ENCODE measurements at regions not wholly inside any gene's neighbourhood (a gene's known extent, or its start where the extent isn't known, plus 50 kb on each side); places are given as distances from the start of the nearest gene placed in this dataset.

DNA sequence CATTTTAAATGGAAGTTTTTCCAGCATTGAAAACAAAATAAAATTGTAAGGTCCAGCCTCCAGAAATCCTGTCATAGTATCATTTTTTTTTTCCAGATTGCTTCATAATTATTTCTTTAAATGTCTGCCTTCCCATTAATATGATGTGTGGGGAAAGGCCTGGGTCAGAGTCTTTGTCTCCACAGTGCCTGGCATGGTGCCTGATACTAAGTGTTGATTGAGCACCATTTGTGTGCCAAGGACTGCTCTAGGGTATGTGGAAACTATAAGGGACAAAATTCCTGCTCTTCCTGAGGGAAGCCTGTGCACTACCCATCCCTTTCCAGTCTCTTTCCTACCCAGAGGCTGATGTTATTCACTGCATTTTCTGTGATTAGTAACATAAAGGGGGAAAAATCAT is 53.1 kb upstream of the BEND4 start:
- Mint-ChIP-seq H3K36me3 (ENCODE audit: low read depth, unreplicated experiment) (no peaks in the 10 kb centered on the region), H3K27ac (ENCODE audit: unreplicated experiment) (no peak overlapping the region), H3K27me3 (ENCODE audit: unreplicated experiment) (peaks cover 2% of the 10 kb centered on the region), H3K4me1 (ENCODE audit: unreplicated experiment) (no peaks in the 10 kb centered on the region), H3K4me3 (ENCODE audit: unreplicated experiment) (no peak overlapping the region), H3K9me3 (ENCODE audit: unreplicated experiment) (no peaks in the 10 kb centered on the region)
- TF ChIP-seq, protein P1, sequence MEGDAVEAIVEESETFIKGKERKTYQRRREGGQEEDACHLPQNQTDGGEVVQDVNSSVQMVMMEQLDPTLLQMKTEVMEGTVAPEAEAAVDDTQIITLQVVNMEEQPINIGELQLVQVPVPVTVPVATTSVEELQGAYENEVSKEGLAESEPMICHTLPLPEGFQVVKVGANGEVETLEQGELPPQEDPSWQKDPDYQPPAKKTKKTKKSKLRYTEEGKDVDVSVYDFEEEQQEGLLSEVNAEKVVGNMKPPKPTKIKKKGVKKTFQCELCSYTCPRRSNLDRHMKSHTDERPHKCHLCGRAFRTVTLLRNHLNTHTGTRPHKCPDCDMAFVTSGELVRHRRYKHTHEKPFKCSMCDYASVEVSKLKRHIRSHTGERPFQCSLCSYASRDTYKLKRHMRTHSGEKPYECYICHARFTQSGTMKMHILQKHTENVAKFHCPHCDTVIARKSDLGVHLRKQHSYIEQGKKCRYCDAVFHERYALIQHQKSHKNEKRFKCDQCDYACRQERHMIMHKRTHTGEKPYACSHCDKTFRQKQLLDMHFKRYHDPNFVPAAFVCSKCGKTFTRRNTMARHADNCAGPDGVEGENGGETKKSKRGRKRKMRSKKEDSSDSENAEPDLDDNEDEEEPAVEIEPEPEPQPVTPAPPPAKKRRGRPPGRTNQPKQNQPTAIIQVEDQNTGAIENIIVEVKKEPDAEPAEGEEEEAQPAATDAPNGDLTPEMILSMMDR (IDR thresholded peaks at IDR 0.05; ENCODE audit: unreplicated experiment), result no peak
- DNase-seq (ENCODE audit: low spot score), result no peak

DNA sequence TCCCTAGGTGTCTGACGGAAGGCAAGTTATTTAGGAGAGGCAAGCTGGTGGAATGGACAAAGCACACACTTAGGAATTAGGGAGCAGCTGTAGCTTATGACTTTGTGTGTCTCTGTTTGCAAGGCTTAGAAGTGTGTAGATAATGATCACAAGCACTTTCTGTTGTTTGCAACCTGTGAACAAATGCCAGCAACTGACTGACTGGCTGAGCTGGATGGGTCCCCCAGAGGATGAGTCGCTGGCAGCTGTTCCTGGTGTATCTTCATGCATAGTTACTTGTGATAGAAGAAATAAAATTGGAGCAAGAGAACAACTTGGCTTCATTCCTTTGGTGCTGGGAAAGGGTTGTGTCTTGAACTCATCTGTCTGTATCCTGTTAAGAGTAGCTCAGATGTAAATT is 64.2 kb upstream of the BEND4 start:
- Mint-ChIP-seq H3K4me3 (ENCODE audit: unreplicated experiment) (no peak overlapping the region), H3K27me3 (ENCODE audit: unreplicated experiment) (peaks cover 3% of the 10 kb centered on the region), H3K9me3 (ENCODE audit: unreplicated experiment) (no peaks in the 10 kb centered on the region), H3K27ac (ENCODE audit: unreplicated experiment) (no peak overlapping the region), H3K36me3 (ENCODE audit: low read depth, unreplicated experiment) (no peaks in the 10 kb centered on the region), H3K4me1 (ENCODE audit: unreplicated experiment) (no peaks in the 10 kb centered on the region)
- DNase-seq (ENCODE audit: low spot score), result no peak
- TF ChIP-seq, protein P1 (IDR thresholded peaks at IDR 0.05; ENCODE audit: unreplicated experiment), result no peak

DNA sequence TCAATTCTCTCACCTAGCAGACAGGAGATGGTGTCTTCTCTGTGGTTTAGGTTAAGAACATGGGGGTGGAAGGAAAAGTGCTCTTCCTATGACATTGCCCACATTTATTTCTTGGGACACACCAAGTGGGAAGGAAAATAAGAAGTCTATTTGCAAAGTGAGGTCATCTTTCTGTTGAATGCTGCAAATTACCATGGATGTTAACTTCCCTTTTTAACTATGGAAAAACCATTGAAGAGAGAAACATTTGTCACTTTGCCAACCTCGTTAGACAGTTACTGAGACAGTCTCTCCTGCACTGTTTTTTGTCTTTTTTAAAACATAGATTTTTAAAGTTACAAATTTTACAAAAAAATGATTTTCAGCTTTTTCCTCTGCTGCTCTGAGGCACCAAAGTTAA is 72.8 kb upstream of the BEND4 start:
- H3K27me3 Mint-ChIP-seq (ENCODE audit: unreplicated experiment), result peaks cover 4% of the 10 kb centered on the region
- no peaks in the 10 kb centered on the region for H3K9me3 Mint-ChIP-seq (ENCODE audit: unreplicated experiment)
- no peaks in the 10 kb centered on the region for H3K36me3 Mint-ChIP-seq (ENCODE audit: low read depth, unreplicated experiment)
- no peak for DNase-seq (ENCODE audit: low spot score)
- H3K4me1 Mint-ChIP-seq (ENCODE audit: unreplicated experiment), result no peaks in the 10 kb centered on the region
- H3K27ac Mint-ChIP-seq (ENCODE audit: unreplicated experiment), result no peak overlapping the region
- TF ChIP-seq, protein P1 (IDR thresholded peaks at IDR 0.05; ENCODE audit: unreplicated experiment), result no peak
- H3K4me3 Mint-ChIP-seq (ENCODE audit: unreplicated experiment), result no peak overlapping the region

DNA sequence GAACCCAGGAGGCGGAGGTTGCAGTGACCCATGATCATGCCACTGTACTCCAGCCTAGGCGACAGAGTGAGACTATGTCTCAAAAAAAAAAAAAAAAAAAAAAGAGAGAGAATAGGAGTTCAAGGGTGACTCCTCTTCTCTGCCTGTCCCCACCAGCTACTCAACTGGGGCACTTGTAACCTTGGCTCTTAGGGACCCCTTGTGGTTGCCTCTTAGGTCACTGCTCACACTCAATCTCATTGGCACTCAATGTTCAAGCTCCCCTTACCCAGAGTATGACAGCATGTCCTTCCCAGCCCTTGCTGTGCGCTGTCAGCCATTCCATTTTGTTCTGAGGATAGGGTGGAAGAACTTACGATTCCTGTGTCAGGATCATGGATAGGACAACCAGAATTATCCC is 82.4 kb upstream of the BEND4 start:
- TF ChIP-seq, protein P1 (IDR thresholded peaks at IDR 0.05; ENCODE audit: unreplicated experiment), result no peak
- Mint-ChIP-seq H3K27ac (ENCODE audit: unreplicated experiment) (no peak overlapping the region), H3K36me3 (ENCODE audit: low read depth, unreplicated experiment) (no peaks in the 10 kb centered on the region), H3K4me1 (ENCODE audit: unreplicated experiment) (no peaks in the 10 kb centered on the region), H3K27me3 (ENCODE audit: unreplicated experiment) (no peaks in the 10 kb centered on the region), H3K4me3 (ENCODE audit: unreplicated experiment) (no peak overlapping the region), H3K9me3 (ENCODE audit: unreplicated experiment) (no peaks in the 10 kb centered on the region)
- no peak for DNase-seq (ENCODE audit: low spot score)

DNA sequence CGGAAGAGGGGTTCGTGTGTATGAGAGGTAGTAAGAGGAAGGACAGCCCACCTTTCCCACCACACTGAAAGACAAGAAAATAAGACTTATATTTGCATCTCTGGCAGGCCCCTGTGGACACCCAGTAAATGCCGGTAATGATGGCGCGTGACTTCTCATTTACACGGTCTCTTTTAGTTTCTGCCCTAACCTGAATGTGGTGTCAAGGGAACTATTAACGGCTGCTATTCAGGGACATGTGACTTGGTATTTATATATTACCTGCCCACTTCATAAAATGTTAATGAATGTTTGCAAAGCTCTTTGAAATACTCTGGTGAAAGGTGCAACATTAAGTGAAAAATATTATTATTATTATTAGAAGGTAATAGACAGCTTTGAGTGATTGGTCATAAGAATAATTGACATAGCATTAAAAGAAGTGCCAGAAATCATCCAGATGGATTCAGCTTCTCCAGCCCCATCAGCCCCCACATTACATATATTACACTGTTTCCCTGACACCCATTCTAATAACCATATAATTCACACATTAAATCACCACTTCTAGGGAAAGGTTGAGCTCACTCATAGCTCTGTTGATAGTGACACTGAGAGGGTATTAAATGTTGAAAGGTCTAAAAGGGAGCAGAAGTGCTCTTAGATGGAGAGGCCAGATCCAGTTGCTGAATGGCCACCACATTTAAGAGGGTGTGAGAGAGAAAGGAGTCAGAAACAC is 83.0 kb upstream of the BEND4 start:
- Mint-ChIP-seq H3K27me3 (ENCODE audit: unreplicated experiment) (no peaks in the 10 kb centered on the region), H3K4me1 (ENCODE audit: unreplicated experiment) (no peaks in the 10 kb centered on the region), H3K27ac (ENCODE audit: unreplicated experiment) (no peak overlapping the region), H3K9me3 (ENCODE audit: unreplicated experiment) (no peaks in the 10 kb centered on the region), H3K4me3 (ENCODE audit: unreplicated experiment) (no peak overlapping the region), H3K36me3 (ENCODE audit: low read depth, unreplicated experiment) (no peaks in the 10 kb centered on the region)
- TF ChIP-seq, protein P1 (IDR thresholded peaks at IDR 0.05; ENCODE audit: unreplicated experiment), result no peak
- no peak for DNase-seq (ENCODE audit: low spot score)
